Fibroblast of upper back skin (primary cell): ENCODE measurements at regions not wholly inside any gene's neighbourhood (a gene's known extent, or its start where the extent isn't known, plus 50 kb on each side); places are given as distances from the start of the nearest gene placed in this dataset.

ENCODE experiments used
- DNase-seq: peaks from one replicate; pipeline ENCODE4 v3.0.0-alpha.2; 2013

DNA sequence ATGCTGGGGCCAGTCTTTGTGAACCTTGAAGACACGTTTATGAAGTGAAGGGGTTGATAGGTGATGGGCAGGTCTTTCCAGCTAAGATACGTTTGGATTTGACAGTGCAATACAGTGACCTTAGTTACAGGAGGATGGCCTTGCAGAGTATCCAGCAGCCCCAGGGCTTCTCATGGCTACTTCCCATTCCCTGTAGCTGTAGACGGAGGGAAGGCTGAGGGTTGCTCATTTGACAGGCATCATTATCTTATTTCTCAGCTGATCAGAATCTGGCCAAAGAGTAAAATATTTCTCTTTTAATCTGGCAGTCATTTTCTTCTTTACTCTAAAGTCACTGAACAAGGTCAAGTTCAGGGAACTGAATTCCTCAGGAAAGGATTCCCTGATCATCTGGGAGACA lies 85.1 kb upstream of the RMDN2 start:
- no peak for DNase-seq

DNA sequence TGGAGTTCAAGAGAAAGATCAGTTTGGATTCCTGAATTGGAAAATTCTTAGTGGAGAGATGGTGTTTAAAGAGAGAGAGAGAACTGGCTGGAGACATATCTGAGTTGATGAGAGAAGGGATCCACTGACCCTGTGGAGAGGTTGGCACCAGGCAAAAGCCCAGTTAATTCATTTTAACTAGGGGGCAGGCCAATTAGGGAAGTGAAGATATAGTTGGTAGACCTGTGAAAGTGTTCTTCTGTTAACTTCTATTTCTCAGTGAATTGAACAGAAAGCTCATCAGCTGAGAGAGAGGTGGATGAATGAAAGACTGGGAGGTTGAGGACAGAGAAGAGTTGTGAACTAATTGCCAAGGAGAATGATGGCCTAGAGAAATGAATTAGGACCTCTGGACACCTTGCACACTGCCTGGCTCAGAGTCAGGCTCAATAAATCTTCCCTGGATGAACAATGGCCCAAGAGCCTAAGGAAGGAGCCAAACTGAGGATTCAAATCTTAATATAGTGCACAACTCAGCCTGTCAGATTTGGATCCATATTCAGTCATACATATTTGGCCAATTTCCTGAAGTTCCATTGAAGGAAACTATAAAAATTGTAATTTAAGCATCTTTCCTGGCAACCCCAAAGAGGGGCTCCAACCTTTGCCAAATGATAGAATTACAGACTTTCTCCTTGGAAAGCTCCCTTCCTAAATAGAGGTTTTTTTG lies 82.2 kb upstream of the RMDN2 start:
- DNase-seq = peak; percentile 37

DNA sequence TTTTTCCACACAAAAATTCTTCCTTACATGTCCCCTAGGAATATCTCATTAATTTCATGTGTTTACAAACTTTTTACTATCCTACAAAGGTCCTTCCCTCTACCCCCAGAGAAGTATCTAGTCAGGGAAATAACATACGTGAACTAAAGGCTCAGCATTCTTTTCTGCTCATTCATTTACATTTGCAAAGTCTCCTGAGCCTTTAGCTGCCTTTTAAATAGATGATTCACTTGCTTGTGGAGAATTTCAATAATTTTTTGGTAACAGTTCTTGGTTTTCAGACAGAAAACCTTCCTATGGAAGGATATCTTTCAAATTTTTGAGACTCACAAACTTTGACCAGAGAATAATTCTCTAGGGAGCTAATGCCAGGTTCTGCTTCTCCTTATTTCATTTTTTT lies 81.5 kb upstream of the RMDN2 start:
- DNase-seq = peak; percentile 92

DNA sequence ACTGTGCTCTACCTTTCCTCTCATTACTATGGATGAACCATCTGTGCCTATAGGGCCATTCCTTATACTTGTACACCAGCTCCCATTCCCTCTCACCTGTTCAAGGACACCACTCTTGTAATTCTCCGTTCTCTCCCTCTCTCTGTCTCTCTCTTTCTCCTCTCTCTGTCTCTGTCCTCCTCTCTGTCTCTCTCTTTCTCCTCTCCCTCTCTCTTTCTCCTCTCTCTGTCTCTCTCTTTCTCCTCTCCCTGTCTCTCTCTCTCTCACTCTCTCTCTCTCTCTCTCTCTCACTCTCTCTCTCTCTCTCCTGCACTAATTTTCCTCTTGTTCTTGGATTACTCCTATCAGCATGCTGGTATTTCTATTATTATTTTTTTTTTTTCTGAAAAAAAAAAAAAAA lies 78.9 kb upstream of the RMDN2 start:
- DNase-seq = no peak

DNA sequence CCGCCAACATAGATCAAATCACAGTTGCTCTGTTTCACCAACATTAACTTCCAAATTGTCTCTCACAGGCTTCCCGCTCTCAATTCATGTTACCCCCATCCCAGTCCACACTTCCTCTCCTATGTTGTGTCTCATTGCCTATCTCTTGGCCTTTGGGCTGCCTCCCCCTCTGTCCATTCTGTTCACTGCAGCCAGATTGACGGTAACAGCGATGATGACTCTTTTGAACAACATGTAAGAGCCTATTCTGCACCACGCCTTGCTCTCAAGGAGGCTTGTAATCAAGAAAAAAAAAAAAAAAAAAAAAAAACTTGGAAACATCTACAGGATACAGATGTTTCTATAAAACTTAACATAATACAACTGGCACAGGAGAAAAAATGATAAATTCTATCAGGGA lies 77.3 kb upstream of the RMDN2 start:
- DNase-seq = no peak

DNA sequence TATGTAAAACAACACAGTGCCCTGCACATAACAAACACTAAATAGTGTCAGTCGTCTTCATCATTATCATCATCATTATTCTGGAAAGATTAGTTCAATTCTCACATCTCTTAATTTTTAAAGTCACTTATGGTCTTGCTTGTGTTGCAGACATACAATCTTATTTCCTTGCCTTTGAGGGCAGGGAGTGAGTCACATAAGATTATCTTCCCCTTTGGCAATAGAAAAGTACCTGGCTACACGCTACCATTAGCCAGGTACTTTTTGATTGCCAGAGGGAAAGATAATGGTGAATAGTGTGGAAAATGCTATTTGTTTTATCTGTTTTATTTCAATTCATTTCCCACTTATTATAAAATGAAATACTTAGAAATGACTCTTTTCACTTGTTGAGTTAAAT lies 76.6 kb upstream of the RMDN2 start:
- DNase-seq = no peak

DNA sequence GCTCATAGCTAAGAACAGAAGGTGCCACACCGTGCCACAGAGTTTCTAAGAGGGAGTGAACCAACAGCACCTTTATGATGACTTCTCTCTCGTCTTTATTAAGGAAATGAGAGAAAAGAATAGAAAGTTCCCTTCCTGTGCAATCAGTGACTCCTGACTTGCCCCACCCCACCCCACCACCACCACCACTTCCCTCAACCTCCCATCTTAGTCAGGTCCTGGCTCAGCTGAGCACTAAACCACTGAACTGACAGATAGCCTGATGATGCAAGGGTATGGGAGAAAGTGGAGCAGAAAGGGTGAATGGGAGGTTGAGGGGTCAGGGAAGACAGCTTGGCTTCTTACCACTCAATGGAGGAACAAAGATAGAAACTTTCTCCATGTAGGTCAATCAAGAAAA lies 75.2 kb upstream of the RMDN2 start:
- DNase-seq = no peak

DNA sequence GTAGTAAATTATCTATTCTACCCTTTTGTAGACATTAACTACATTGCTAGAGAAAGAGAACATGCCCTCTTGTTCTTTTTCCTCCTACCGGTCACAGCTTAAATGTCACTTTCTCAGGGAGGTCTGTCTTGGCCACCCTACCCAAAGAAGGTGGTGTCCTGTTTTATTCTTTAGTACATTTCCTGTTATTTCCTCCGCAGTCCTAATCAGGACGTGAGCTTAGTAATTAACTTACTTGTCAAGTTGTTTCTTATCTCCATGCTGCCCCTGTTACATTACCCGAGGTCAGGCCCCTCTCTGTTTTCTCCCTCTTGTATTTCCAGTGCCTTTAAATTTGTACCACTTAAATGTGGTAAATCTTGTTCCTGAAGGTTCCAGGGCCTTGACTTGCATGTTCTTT lies 73.7 kb upstream of the RMDN2 start:
- DNase-seq = no peak

DNA sequence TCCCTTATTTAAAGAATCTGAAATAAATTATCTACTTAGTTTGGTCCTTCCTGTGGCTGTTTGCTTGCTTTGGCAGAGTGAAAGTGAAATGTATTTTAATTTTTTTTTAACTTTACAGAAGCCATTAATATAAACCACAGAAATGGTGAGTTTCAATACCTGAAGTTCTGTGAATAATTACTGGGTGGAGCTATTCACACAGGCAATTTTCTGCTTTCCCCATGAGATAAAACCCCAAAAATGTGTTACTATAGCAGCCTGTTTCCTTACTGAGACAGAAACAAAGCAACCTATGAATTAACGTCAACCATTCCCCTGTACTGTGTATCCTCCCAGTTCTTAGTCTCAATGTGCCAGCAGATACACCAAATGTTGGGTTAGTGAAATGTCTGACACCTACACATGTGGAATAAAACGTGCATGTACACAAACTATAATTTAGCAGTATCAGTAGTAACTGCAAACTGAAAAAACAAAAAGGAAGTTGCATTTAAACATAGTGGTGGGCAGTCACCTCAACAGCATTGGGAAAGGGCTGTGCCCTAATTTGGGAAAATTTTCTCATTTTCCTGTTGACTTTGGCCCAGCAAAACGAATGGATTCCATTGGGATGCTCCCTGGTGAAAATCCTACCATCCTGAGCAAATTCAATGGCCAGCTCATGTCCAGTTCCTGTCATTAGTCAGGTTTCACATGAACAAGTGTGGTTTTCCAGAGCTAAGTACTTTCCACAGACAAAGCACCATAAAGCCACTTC lies 73.1 kb upstream of the RMDN2 start:
- DNase-seq = peak; percentile 67

DNA sequence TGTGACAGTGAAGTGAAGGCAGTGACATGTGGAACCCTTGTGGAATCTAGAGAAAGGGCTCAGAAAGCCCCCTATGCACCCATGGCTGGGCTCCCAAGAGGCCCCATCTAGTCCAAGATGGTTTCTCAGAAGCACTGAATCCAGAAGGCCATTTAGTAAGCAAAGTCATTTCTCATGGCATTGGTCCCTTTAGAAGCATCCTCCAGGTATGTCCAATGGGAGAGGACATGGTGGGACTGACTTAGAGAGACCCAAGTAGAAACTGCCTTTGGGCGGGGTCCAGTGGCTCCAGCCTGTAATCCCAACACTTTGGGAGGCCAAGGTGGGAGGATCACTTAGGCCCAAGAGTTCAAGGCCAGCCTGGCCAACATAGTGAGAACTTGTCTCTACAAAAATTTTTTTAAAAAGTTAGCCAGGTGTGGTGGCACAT lies 72.5 kb upstream of the RMDN2 start:
- DNase-seq = no peak

DNA sequence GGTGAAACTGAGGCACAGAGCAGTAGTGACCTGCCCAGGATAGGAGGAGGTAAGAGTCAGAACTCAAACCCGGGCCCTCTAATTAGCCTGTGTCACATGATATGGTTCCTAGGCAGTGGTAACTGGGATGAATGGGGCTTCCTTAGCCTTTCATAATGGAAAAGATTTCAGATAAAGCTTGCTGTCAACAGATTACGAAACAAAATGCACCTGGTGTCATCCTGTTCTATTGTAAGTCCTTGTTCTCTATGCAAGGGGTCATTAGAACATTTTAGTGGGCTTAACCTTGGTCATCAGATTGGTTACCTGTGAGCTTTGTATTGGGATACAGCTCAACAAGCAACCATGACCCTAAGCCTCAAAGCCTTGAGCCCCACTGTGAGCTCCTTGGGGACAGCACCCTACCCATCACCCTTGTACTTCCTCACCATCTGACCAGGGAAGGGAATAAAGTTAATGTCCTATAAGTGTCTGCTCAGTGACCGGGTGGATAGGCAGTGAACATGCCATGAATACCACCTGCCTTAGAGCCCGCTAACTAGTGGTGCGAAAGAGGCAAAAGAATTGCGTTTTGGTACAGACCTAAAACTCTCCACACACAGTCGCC lies 70.3 kb upstream of the RMDN2 start:
- no peak for DNase-seq

DNA sequence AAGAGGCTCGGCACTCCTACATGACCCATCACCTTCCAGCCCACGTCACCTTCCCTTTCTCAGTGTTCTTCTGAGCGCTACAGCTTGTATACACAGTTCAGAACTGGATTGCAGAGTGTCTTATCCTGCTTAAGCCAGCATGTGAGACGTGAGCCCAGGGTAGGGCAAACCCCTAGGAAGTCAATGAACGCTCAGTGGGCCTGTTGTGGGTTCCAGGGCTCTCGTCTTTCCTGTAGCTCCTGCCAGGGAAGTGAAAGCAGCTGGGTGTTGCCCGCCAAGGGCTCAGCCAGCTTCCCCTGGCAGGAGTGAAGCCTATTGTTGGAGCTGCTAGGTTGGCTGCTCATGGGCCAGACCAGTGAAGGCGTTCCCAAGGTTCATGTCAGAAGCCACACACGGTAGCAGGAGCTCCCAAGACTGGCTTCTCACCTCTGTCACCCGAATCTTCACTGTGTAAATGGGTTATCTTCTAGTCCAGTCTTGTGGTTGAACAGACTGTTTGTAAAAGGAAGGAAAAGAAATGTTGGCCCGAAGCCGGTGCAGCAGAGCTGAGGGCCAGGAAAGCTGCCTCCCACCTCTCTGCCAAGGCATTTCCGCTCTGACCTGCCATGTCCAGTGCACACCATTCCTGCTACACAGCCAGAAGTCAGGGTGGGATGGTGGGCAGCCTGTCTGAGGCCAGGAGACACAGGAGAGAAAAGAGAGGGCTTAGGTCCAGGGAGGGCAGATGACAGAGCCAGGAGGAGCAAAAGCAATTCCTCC lies 69.6 kb upstream of the RMDN2 start:
- DNase-seq = no peak

DNA sequence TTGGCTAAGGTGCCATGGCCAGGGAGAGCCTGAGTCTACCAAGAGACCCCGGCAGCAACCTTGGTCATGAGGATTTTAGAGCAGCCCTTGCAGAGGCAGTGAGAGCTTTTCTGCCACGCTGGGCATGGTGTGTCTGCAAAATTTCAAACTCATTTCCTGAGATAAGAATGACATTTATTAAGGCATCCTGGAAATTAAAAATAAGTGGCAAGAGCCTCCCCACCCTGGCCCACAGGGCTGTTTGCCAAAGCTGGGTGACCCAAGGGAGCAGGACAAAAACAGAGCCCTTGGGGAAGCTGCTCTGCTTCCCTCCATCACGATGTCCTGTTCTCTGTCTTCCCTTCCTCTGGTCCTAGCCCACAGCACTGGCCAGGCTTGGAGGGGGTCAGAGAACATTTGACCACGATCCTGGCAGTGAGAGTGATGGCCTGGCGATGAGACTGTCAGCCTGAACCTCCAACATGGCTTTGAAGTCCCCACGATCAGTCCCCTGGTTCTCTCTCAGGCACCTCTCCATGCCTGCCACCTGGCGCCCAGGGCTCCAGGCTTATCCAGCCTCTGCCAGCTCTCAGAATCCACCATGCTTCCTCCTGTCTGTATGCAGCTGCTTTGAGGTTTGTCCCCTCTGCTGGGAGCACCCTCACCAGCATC lies 68.9 kb upstream of the RMDN2 start:
- no peak for DNase-seq

DNA sequence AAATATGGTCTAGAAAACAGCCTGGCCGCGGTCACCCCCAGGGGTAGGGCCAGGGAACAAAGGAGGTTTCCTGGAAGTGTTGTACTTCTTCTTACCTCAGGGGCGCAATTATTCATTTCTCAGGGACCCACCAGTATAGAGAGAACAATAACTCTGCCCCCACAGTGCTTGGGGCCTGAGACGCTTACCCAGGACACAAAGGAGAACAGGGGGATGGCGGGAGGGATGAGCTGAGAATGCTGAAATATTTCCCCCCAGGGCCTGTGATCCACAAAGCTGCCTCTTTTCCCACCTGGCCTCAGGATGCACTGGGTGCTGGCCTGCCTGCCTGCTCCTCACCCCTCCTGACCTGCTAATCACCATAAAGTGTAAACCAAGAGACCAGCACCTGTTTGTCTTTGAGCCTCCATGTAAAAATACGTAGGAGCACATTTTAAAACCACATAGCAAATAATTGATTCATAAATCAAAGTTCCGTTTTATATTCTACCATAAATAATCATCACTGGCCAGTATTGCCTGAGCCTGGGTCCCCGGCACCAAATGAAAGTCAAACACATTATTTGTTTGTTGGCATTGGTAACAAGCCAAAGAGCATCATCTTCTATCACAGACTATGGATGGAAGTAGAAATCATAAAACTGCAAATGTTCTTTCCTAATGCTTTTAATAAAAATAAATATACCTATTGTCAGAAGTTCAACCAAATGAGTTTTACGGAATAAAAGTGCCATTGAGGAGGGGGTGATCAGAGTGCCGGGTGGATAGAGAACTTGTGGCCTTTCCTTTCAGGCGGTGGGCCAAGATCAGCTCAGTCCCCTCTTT lies 67.3 kb upstream of the RMDN2 start:
- DNase-seq = peak; percentile 26

DNA sequence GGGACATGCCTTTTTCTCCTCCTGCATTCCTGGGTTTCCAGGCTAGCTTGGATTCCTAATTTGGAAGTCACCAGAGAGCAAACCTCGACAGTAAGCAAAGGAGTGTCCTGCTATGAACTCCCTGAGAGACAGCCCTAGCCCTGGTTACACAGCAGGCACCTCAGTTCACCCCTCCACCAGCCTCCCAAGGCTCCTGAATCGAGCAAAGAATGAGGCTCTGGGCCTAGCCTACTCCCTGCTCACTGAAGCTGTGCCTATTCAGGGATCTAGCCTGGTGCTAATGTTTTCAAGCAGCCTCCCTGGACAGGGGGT lies 66.7 kb upstream of the RMDN2 start:
- peak; percentile 91 for DNase-seq

DNA sequence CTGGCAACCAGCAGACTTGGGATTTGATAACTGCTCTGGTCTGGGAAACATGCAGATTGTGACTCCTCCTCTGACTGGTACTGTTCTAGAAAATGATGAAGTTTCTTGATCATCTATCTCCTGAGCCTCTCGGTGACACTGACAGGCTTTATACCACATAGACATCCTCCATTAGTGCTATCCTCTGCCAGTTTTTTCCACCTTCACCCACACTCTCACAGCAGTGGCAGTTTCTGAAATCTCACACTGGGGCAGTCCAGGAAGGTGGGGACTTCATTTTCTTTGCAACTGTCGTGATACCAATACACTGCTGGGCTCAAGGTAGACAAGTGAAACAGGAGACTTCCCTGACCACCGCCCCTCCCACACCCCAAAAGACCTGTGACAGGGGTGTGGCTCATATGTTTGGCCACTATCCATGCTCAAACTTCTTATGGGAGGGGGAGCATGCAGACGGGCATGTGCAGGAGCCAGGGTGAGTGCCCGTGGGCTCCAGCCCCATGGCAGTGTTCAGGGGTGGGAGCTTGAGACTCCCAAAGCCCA lies 66.3 kb upstream of the RMDN2 start:
- no peak for DNase-seq

DNA sequence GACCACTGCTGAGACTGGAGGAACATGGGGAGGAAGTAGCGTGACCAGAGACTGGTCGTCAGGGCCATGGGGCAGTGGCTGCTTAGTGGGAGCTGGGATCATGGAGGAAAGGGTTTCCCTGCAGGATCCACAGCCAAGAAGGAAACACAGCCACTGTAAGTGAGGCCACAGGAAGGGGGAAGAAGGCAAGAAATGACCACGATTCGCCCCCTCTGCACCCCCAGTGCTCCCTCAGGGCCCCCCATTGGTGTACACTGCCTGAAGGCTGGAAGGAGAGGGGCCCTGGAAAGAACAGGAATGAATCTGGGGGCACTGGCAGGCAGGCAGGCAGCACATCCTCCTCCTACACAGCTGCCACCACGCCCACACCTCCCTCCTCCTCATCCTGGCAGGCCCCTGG lies 62.5 kb upstream of the RMDN2 start:
- no peak for DNase-seq

DNA sequence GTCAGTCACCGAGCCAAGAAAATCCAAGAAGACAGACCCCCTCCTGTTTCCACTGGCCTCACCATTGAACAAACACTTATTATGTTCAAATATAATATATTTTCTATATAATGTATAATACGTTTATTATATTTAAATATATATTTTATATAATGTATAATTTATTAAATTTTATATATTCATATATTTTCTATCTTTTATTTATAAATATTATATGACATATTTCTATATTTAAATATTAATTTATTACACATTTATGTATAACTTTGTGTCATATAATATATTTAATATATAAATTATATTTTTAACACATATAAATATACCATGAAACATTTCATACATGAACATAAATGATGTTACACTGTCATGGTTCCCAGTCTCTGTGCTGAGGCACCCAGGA lies 60.9 kb upstream of the RMDN2 start:
- DNase-seq = no peak

DNA sequence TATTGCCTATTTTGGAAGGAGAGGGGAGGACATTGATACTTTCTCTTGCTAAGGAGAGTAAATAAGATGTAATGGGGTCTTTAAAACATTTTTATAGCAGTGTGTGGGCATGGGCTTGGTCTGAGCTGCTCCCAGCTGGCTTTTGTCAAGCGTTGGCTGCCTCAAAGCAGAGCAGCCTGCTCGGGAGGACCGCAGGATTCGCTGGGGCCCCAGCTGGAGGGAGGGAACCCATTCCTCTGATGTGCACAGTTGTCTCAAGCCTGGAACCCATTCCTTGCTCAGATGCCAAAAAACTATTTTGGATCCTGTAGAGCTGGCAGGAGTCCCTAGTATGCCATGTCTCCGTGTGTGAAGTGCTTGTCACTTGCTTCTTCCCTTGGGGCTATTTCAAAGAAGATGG lies 59.4 kb upstream of the RMDN2 start:
- no peak for DNase-seq

DNA sequence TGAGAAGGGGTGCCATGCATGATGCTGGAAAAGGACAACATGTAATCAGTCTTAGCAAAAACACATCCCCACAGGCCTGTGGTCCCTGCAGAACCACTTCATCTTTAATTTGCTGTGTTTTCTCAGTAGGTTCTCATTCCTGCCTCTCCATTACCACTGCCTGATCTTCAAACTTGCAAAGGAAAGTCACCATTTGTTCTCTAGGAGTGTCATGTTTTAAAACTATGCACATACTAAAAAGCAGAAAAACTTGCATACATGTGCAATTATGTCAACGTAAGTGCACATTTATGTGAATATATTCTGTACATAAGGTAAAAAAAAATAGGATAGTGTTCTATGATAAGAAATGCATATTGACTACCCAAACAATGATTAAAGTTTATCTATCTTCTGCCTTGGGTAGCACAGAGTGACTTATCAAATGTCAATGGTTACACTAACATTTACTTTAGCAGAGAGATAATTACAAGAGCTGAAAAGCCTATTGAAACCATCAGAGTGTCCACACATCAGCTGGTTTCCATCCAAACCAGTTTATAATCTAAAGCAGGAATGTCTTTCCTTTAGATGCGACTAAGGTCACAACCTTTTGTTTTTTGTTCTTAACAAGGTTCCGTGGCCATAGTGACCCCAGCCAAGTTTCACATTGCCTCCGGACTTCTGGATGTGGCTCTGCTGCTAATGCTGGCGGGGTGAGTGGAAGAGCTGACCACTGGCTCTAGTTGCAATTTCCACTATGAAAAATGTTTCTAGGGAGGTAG lies 58.7 kb upstream of the RMDN2 start:
- DNase-seq = no peak

DNA sequence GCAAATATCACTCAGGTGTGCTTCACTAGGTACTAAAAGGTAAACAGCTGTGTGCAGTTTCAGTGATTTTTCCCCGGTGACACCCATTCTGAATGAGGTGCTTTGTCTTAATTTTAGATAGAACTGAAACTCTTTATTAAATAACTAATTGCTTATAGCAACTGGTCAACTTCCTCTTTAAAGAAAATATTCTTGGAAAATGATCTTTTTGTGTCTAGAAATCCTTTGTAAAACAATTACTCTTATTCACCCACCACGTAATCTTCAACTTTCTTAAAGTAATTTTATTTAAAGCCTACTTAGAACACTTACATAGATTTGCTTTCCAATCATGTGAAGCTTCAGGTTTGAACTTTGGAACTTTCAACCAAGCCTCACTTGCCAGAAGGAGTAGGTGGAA lies 57.9 kb upstream of the RMDN2 start:
- DNase-seq = no peak
